IPS-15b (cell line): ENCODE measurements at regions not wholly inside any gene's neighbourhood (a gene's known extent, or its start where the extent isn't known, plus 50 kb on each side); places are given as distances from the start of the nearest gene placed in this dataset.

Experiments
- H3K27me3 ChIP-seq: one replicate; pipeline ENCODE4 v1.6.1; 2013; ENCODE audit warnings: low read length; ENCODE audit not compliant: control insufficient read depth, insufficient read depth
- H3K36me3 ChIP-seq: one replicate; pipeline ENCODE4 v1.6.1; 2013; ENCODE audit warnings: low read length; ENCODE audit not compliant: control insufficient read depth, insufficient read depth
- H3K4me1 ChIP-seq: one replicate; pipeline ENCODE4 v1.6.1; 2013; ENCODE audit warnings: mild to moderate bottlenecking, low read length; ENCODE audit not compliant: control insufficient read depth, insufficient read depth
- H3K4me3 ChIP-seq: one replicate; pipeline ENCODE4 v1.5.1; 2013; ENCODE audit warnings: low read depth, low read length
- H3K9ac ChIP-seq: one replicate; pipeline ENCODE4 v1.6.1; 2013; ENCODE audit warnings: low read depth, mild to moderate bottlenecking, low read length
- H3K9me3 ChIP-seq: one replicate; pipeline ENCODE4 v1.6.1; 2013; ENCODE audit warnings: mild to moderate bottlenecking, low read length; ENCODE audit not compliant: control insufficient read depth, insufficient read depth

GRCh38 chr13:63209330-63210017 is 1793.8 kb upstream of the PCDH20 start:
- Histone ChIP-seq H3K36me3 (no peaks in the 10 kb centered on the region), H3K4me1 (peaks cover 2% of the 10 kb centered on the region), H3K27me3 (no peaks in the 10 kb centered on the region), H3K9ac (no peak overlapping the region), H3K4me3 (no peak overlapping the region), H3K9me3 (no peaks in the 10 kb centered on the region)

- Histone ChIP-seq H3K9ac (no peak overlapping the region), H3K4me1 (peaks cover 2% of the 10 kb centered on the region), H3K9me3 (no peaks in the 10 kb centered on the region), H3K36me3 (no peaks in the 10 kb centered on the region), H3K4me3 (no peak overlapping the region), H3K27me3 (no peaks in the 10 kb centered on the region)
Measured at GRCh38 chr13:63208826-63209225, 1793.2 kb upstream of the PCDH20 start.

GRCh38 chr13:63206461-63206860 is 1790.8 kb upstream of the PCDH20 start:
- no peaks in the 10 kb centered on the region for H3K9me3 ChIP-seq
- H3K27me3 ChIP-seq: no peaks in the 10 kb centered on the region
- H3K4me3 ChIP-seq: no peak overlapping the region
- no peak overlapping the region for H3K9ac ChIP-seq
- no peaks in the 10 kb centered on the region for H3K36me3 ChIP-seq
- peaks cover 2% of the 10 kb centered on the region for H3K4me1 ChIP-seq

GRCh38 chr13:63201493-63201892 is 1785.8 kb upstream of the PCDH20 start:
- no peaks in the 10 kb centered on the region for H3K27me3 ChIP-seq
- H3K4me3 ChIP-seq: no peak overlapping the region
- H3K9ac ChIP-seq: no peak overlapping the region
- H3K36me3 ChIP-seq: no peaks in the 10 kb centered on the region
- H3K9me3 ChIP-seq: no peaks in the 10 kb centered on the region
- no peaks in the 10 kb centered on the region for H3K4me1 ChIP-seq

- Histone ChIP-seq H3K4me1 (no peaks in the 10 kb centered on the region), H3K27me3 (no peaks in the 10 kb centered on the region), H3K9me3 (no peaks in the 10 kb centered on the region), H3K36me3 (no peaks in the 10 kb centered on the region), H3K4me3 (no peak overlapping the region), H3K9ac (no peak overlapping the region)
Measured at GRCh38 chr13:63199508-63199907, 1783.9 kb upstream of the PCDH20 start.

GRCh38 chr13:63198071-63198470 is 1782.4 kb upstream of the PCDH20 start:
- no peak overlapping the region for H3K4me3 ChIP-seq
- no peaks in the 10 kb centered on the region for H3K27me3 ChIP-seq
- H3K9me3 ChIP-seq: no peaks in the 10 kb centered on the region
- H3K9ac ChIP-seq: no peak overlapping the region
- no peaks in the 10 kb centered on the region for H3K36me3 ChIP-seq
- H3K4me1 ChIP-seq: no peaks in the 10 kb centered on the region

- H3K4me1 ChIP-seq: no peaks in the 10 kb centered on the region
- no peaks in the 10 kb centered on the region for H3K36me3 ChIP-seq
- H3K4me3 ChIP-seq: no peak overlapping the region
Measured at GRCh38 chr13:63195726-63196125, 1780.1 kb upstream of the PCDH20 start.

GRCh38 chr13:63190742-63191141 is 1775.1 kb upstream of the PCDH20 start:
- H3K27me3 ChIP-seq: no peaks in the 10 kb centered on the region
- H3K9me3 ChIP-seq: no peaks in the 10 kb centered on the region
- no peak overlapping the region for H3K9ac ChIP-seq
- H3K36me3 ChIP-seq: no peaks in the 10 kb centered on the region
- no peak overlapping the region for H3K4me3 ChIP-seq
- H3K4me1 ChIP-seq: no peaks in the 10 kb centered on the region

More at GRCh38 chr13:63195726-63196125, 1780.1 kb upstream of the PCDH20 start:
- Histone ChIP-seq H3K9ac (no peak overlapping the region), H3K9me3 (no peaks in the 10 kb centered on the region), H3K27me3 (no peaks in the 10 kb centered on the region)

GRCh38 chr13:63190219-63190618 is 1774.6 kb upstream of the PCDH20 start:
- H3K4me3 ChIP-seq: no peak overlapping the region
- no peaks in the 10 kb centered on the region for H3K36me3 ChIP-seq
- no peaks in the 10 kb centered on the region for H3K27me3 ChIP-seq
- no peak overlapping the region for H3K9ac ChIP-seq
- no peaks in the 10 kb centered on the region for H3K4me1 ChIP-seq
- no peaks in the 10 kb centered on the region for H3K9me3 ChIP-seq

- no peak overlapping the region for H3K4me3 ChIP-seq
Measured at GRCh38 chr13:63189712-63190111, 1774.1 kb upstream of the PCDH20 start.

GRCh38 chr13:63184693-63185092 is 1769.0 kb upstream of the PCDH20 start:
- Histone ChIP-seq H3K9me3 (no peaks in the 10 kb centered on the region), H3K9ac (no peak overlapping the region), H3K4me1 (no peaks in the 10 kb centered on the region), H3K36me3 (no peaks in the 10 kb centered on the region), H3K4me3 (no peak overlapping the region), H3K27me3 (no peaks in the 10 kb centered on the region)

More at GRCh38 chr13:63189712-63190111, 1774.1 kb upstream of the PCDH20 start:
- no peaks in the 10 kb centered on the region for H3K36me3 ChIP-seq
- H3K4me1 ChIP-seq: no peaks in the 10 kb centered on the region
- no peaks in the 10 kb centered on the region for H3K9me3 ChIP-seq
- H3K27me3 ChIP-seq: no peaks in the 10 kb centered on the region
- no peak overlapping the region for H3K9ac ChIP-seq

- Histone ChIP-seq H3K9me3 (no peaks in the 10 kb centered on the region), H3K9ac (no peak overlapping the region), H3K36me3 (no peaks in the 10 kb centered on the region), H3K4me1 (no peaks in the 10 kb centered on the region), H3K4me3 (no peak overlapping the region), H3K27me3 (no peaks in the 10 kb centered on the region)
Measured at GRCh38 chr13:63175536-63175935, 1759.9 kb upstream of the PCDH20 start.
